SU-DHL-6 (cell line): ENCODE measurements at regions not wholly inside any gene's neighbourhood (a gene's known extent, or its start where the extent isn't known, plus 50 kb on each side); places are given as distances from the start of the nearest gene placed in this dataset.

ENCODE experiments used
- EZH2phosphoT487 ChIP-seq: fragments of 200-600 bp; sonication (generic), shearing (Covaris generic); conservative IDR thresholded peaks from 2 replicates; pipeline ENCODE4 v1.6.1; 2018; ENCODE audit warnings: mild to moderate bottlenecking, antibody characterized with exemption, low read length, moderate library complexity, mixed read lengths
- TF ChIP-seq, protein P1 (sequence below): fragments of 200-600 bp; sonication (generic); IDR thresholded peaks from one replicate; pipeline ENCODE4 v1.5.1; 2017; ENCODE audit warnings: antibody characterized with exemption, mild to moderate bottlenecking, low read length, moderate library complexity; ENCODE audit not compliant: insufficient read depth, poor library complexity, severe bottlenecking

DNA sequence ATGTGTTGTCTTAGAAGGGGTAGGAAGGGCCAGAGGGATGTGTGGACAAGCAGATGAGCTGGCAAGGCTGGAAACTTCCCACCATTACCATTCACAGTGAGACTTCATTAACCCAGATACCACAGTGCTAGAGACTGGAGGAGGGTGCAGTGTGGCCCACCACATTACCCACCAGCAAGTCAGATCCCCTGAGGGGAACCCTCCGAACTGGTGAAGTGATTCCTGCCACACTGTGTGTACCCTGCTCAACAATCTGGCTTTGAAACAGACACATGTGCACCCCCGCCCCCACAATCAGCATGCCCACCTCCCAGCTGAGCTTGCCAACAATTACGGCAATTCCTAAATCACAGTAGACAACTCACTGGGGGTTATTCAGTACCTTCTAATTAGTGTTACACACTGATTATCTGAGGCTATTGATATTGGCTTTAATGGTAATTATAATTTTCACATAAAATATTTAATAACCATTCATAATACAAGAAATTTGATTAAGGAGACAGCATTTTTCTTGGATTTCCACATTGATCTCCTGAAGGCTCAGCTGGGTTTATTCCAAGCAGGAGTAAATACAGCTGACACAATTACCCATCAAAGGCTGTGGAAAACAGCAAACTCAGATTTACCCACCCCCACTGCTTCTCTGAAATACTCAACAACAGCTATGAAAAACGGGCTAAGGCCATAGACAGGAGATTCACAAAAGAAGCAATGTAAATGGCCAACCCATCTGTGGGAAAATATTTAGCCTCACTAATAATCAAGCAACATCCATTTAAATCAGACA is 169.3 kb upstream of the FSTL4 start:
- TF ChIP-seq, protein P1, sequence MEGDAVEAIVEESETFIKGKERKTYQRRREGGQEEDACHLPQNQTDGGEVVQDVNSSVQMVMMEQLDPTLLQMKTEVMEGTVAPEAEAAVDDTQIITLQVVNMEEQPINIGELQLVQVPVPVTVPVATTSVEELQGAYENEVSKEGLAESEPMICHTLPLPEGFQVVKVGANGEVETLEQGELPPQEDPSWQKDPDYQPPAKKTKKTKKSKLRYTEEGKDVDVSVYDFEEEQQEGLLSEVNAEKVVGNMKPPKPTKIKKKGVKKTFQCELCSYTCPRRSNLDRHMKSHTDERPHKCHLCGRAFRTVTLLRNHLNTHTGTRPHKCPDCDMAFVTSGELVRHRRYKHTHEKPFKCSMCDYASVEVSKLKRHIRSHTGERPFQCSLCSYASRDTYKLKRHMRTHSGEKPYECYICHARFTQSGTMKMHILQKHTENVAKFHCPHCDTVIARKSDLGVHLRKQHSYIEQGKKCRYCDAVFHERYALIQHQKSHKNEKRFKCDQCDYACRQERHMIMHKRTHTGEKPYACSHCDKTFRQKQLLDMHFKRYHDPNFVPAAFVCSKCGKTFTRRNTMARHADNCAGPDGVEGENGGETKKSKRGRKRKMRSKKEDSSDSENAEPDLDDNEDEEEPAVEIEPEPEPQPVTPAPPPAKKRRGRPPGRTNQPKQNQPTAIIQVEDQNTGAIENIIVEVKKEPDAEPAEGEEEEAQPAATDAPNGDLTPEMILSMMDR: no peak
- TF ChIP-seq EZH2phosphoT487: no peak
